Stimulated activated CD4-positive, alpha-beta T cell treated with anti-CD3 and anti-CD28 coated beads, Interleukin-12 subunit alpha, Interleukin-12 subunit beta, amount 100 ng/mL, for 4 hours (primary cell): ENCODE measurements at regions not wholly inside any gene's neighbourhood (a gene's known extent, or its start where the extent isn't known, plus 50 kb on each side); places are given as distances from the start of the nearest gene placed in this dataset.
"Not testable (repeated sequence)": the region's sequence is repeated elsewhere in the genome, so short reads cannot be mapped to it uniquely, and the experiment has no call there.

ENCODE experiments used
- DNase-seq: peaks from one replicate; pipeline ENCODE4 v3.0.0-alpha.2; 2020

GRCh38 chrX:63458981-63459380 lies 107.8 kb upstream of the SPIN4 start:
- no peak for DNase-seq

GRCh38 chrX:63453571-63453970 lies 102.4 kb upstream of the SPIN4 start:
- DNase-seq: no peak

- DNase-seq: no peak
Measured at GRCh38 chrX:63441717-63442116, 90.6 kb upstream of the SPIN4 start.

- no peak for DNase-seq
Measured at GRCh38 chrX:63439580-63439979, 88.4 kb upstream of the SPIN4 start.

GRCh38 chrX:63436865-63437264 lies 85.7 kb upstream of the SPIN4 start:
- no peak for DNase-seq

- no peak for DNase-seq
Measured at GRCh38 chrX:63434665-63435064, 83.5 kb upstream of the SPIN4 start.

GRCh38 chrX:63434206-63434605 lies 83.1 kb upstream of the SPIN4 start:
- DNase-seq: no peak

GRCh38 chrX:63430026-63430425 lies 78.9 kb upstream of the SPIN4 start:
- DNase-seq: no peak

GRCh38 chrX:63428348-63428747 lies 77.2 kb upstream of the SPIN4 start:
- no peak for DNase-seq

- no peak for DNase-seq
Measured at GRCh38 chrX:63426519-63426918, 75.4 kb upstream of the SPIN4 start.

GRCh38 chrX:63424063-63424462 lies 72.9 kb upstream of the SPIN4 start:
- no peak for DNase-seq

- no peak for DNase-seq
Measured at GRCh38 chrX:63421411-63421810, 70.3 kb upstream of the SPIN4 start.

GRCh38 chrX:63418211-63418610 lies 67.1 kb upstream of the SPIN4 start:
- no peak for DNase-seq

- no peak for DNase-seq
Measured at GRCh38 chrX:63417649-63418048, 66.5 kb upstream of the SPIN4 start.

- not testable (repeated sequence) for DNase-seq
Measured at GRCh38 chrX:63409934-63410333, 58.8 kb upstream of the SPIN4 start.

GRCh38 chrX:63408050-63408449 lies 56.9 kb upstream of the SPIN4 start:
- no peak for DNase-seq

GRCh38 chrX:63404332-63404731 lies 53.2 kb upstream of the SPIN4 start:
- no peak for DNase-seq

GRCh38 chrX:63402106-63402505 lies 51.0 kb upstream of the SPIN4 start:
- no peak for DNase-seq
